OCI-LY3 (cell line): ENCODE measurements at regions not wholly inside any gene's neighbourhood (a gene's known extent, or its start where the extent isn't known, plus 50 kb on each side); places are given as distances from the start of the nearest gene placed in this dataset.

Experiments
- H2AFZ ChIP-seq: fragments of 200-600, 300-600 bp; shearing (Covaris generic); 2 replicates; pipeline ENCODE4 v1.6.0; 2014; ENCODE audit warnings: antibody characterized with exemption, low read depth, low read length
- H3K27ac ChIP-seq: fragments of 200-600, 300-600 bp; sonication (generic); 2 replicates; pipeline ENCODE4 v1.5.1; 2014; ENCODE audit warnings: mild to moderate bottlenecking, low read length, moderate library complexity, mixed read lengths
- H3K27me3 ChIP-seq: fragments of 200-600, 300-600 bp; sonication (generic); 2 replicates; pipeline ENCODE4 v1.6.1; 2014; ENCODE audit warnings: low read depth, low read length, mixed read lengths
- H3K36me3 ChIP-seq: fragments of 200-600, 300-600 bp; sonication (generic); replicated peaks from 2 replicates; pipeline ENCODE3; 2014; ENCODE audit warnings: low read depth, low read length, mixed read lengths
- H3K4me1 ChIP-seq: fragments of 300-600, 200-600 bp; sonication (generic); 2 replicates; pipeline ENCODE4 v1.6.1; 2014; ENCODE audit warnings: low read length, mixed read lengths
- H3K4me2 ChIP-seq: fragments of 200-600, 300-600 bp; sonication (generic); 2 replicates; pipeline ENCODE4 v1.6.1; 2014; ENCODE audit warnings: low read length, mixed read lengths
- H3K4me3 ChIP-seq: fragments of 300-600, 200-600 bp; sonication (generic); 2 replicates; pipeline ENCODE4 v1.5.1; 2014; ENCODE audit warnings: antibody characterized with exemption, mild to moderate bottlenecking, low read length, moderate library complexity
- H3K79me2 ChIP-seq: fragments of 300-600, 200-600 bp; shearing (Covaris generic); 2 replicates; pipeline ENCODE4 v1.6.1; 2014; ENCODE audit warnings: mild to moderate bottlenecking, low read length, mixed read lengths
- H3K9ac ChIP-seq: fragments of 300-600, 200-600 bp; shearing (Covaris generic); 2 replicates; pipeline ENCODE4 v1.6.0; 2014; ENCODE audit warnings: mild to moderate bottlenecking, low read length, moderate library complexity
- H3K9me3 ChIP-seq: fragments of 200-600, 300-600 bp; shearing (Covaris generic); 2 replicates; pipeline ENCODE4 v1.6.1; 2014; ENCODE audit warnings: low read length, mixed read lengths; ENCODE audit not compliant: insufficient read depth
- H4K20me1 ChIP-seq: fragments of 200-600, 300-600 bp; sonication (generic); 2 replicates; pipeline ENCODE4 v1.6.1; 2016; ENCODE audit warnings: low read length, mixed read lengths; ENCODE audit not compliant: insufficient read depth
- EZH2phosphoT487 ChIP-seq: fragments of 200-600 bp; shearing (Covaris generic); IDR thresholded peaks from 2 replicates; pipeline ENCODE4 v1.6.1; 2018; ENCODE audit warnings: antibody characterized with exemption, mixed run types, low read depth
- TF ChIP-seq, protein P1 (sequence below): fragments of 200-600, 300-600 bp; sonication (generic); IDR thresholded peaks from 2 replicates; pipeline ENCODE4 v1.5.1; 2014; ENCODE audit warnings: antibody characterized with exemption, low read length, low read depth

DNA sequence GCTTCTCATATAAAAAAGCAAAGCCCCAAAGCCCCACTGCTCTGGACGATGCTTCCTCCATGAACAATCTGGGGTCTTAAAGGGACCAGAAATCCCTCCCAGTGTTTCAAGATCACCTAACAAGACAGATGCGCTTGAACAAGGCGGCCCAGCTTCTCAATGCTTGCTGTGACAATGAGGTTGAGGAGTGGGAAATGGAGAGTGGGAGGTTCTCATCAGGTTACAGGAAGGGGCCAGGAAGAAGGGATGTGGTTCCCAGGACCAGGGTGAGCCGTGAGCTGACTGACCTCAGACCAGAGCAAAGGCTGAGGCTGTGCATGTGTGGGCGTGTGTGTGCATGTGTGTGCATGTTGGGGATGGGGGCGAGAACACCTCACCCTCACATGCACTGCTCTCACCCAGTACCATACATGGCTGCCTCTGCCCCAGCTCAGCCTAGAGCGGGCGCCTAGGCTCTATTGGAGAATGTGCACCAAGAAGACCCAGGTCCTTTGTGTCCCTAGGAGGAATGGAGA is 220.8 kb upstream of the GPR26 start:
- no peak overlapping the region for H3K4me2 ChIP-seq
- no peaks in the 10 kb centered on the region for H3K79me2 ChIP-seq
- H3K4me1 ChIP-seq = no peaks in the 10 kb centered on the region
- TF ChIP-seq, protein P1, sequence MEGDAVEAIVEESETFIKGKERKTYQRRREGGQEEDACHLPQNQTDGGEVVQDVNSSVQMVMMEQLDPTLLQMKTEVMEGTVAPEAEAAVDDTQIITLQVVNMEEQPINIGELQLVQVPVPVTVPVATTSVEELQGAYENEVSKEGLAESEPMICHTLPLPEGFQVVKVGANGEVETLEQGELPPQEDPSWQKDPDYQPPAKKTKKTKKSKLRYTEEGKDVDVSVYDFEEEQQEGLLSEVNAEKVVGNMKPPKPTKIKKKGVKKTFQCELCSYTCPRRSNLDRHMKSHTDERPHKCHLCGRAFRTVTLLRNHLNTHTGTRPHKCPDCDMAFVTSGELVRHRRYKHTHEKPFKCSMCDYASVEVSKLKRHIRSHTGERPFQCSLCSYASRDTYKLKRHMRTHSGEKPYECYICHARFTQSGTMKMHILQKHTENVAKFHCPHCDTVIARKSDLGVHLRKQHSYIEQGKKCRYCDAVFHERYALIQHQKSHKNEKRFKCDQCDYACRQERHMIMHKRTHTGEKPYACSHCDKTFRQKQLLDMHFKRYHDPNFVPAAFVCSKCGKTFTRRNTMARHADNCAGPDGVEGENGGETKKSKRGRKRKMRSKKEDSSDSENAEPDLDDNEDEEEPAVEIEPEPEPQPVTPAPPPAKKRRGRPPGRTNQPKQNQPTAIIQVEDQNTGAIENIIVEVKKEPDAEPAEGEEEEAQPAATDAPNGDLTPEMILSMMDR = no peak
- TF ChIP-seq EZH2phosphoT487 = no peak
- no peaks in the 10 kb centered on the region for H3K36me3 ChIP-seq
- no peaks in the 10 kb centered on the region for H3K9me3 ChIP-seq
- no peaks in the 10 kb centered on the region for H4K20me1 ChIP-seq
- no peaks in the 10 kb centered on the region for H3K27me3 ChIP-seq
- no peak overlapping the region for H3K9ac ChIP-seq
- no peak overlapping the region for H3K27ac ChIP-seq
- no peak overlapping the region for H2AFZ ChIP-seq
- H3K4me3 ChIP-seq = no peak overlapping the region

DNA sequence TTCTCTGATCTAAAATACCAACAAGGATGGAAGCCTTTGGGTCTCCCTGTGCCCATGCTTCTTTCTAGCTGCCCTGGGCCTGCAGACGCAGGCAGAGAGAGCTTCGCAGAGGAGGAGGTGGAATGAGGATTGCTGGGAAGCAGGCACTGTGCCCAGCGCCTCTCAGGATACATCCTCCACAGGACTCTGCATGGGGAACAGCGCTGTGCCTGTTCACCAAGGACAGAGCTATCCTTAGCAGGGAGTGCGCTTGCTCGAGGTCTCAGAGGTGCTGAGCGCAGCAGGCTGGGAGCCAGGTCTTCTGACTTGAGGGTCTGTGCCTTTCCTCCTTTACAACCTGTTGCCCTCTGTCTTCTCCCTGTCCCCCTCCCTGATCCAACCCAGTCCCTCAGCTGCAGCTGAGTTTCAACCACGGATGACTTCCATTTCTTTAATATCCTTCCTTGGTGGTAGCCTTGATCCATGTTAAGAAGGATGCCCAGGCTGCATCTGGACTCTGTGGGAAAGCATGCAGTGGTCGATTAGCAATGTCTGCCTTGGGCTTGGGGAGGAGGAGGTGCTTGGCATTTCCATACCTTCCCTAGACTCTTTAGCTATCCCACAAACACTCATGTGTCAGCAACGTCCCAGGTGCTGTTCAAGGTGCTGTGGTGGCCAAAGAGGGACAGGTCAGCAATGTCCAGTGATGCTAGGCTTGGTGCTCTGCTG is 219.6 kb upstream of the GPR26 start:
- Histone ChIP-seq H2AFZ (no peak overlapping the region), H3K27me3 (no peaks in the 10 kb centered on the region), H3K9me3 (no peaks in the 10 kb centered on the region), H3K79me2 (no peaks in the 10 kb centered on the region), H3K4me1 (no peaks in the 10 kb centered on the region), H3K4me2 (no peak overlapping the region), H3K4me3 (no peak overlapping the region), H3K27ac (no peak overlapping the region), H4K20me1 (no peaks in the 10 kb centered on the region), H3K9ac (no peak overlapping the region), H3K36me3 (no peaks in the 10 kb centered on the region)
- TF ChIP-seq EZH2phosphoT487 = no peak

DNA sequence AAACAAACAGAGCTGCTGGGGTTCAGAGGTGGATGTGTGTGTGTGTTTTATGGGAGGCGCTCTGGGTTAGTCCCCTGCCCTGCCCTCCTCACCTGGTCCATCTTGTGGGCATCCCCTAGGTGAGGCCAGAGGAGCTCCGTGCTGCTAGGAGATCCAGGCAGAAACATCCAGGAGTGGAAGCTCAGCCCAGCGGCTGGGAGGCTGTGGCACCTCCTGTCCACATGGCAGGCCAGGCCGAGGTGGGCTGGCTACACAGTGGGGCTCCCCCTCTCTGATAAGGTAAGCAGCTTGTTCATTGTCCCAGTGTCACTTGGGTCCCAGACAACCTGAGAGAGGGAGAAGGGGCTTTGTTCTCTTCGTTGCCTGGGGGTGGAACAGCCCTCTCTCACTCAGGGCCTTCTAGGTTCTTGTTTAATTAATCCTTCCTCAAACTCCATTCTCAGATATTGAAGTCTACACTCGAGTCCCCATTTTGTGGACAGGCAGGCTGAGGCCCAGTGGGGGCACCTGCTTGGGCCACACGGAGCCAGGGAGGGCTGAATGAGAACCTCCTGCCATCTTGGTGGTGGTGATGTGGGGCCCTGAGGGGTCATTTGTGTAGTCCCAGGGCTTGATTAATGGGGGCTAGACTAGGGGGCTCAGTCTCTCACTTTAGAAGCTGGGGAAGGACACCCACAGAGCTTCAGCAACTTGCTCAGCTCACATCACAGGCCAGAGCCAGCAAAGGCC is 216.8 kb upstream of the GPR26 start:
- Histone ChIP-seq H3K79me2 (no peaks in the 10 kb centered on the region), H3K27ac (no peak overlapping the region), H3K27me3 (no peaks in the 10 kb centered on the region), H3K4me1 (no peaks in the 10 kb centered on the region), H3K4me2 (no peak overlapping the region), H2AFZ (no peak overlapping the region), H3K36me3 (no peaks in the 10 kb centered on the region), H3K9ac (no peak overlapping the region), H3K4me3 (no peak overlapping the region), H4K20me1 (no peaks in the 10 kb centered on the region), H3K9me3 (no peaks in the 10 kb centered on the region)
- TF ChIP-seq EZH2phosphoT487 = no peak

DNA sequence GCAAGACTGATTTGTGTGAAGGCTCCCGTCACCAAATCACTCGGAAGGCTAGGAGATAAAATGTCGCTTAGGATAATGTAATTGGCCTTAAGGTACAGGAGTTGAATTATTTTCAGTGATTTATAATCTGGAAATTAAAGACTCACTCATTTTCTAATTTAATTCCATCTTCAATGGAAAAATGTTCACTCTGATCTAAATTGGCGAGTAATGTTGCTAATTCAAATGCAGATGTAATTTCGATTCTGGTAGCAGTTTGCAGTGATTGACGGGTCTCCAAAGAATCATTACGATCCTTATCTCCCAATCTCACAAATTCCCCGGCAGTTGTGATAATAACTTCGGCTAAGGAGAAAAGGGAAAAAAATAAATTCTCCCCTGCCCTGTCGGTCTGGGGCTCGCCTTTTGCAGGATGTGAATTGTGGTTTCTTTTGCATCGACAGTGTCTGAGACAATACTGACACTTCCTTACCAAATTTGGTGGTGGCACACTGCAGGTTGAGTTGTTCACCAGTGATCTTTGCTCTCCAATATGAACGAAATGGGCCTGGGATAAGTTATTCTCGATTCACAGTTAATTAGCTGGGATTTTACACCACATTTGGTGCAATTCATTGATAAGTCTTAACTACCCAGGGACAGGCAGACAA is 215.1 kb upstream of the GPR26 start:
- H4K20me1 ChIP-seq = no peaks in the 10 kb centered on the region
- H3K4me3 ChIP-seq = no peak overlapping the region
- no peak overlapping the region for H3K4me2 ChIP-seq
- H2AFZ ChIP-seq = no peak overlapping the region
- H3K9ac ChIP-seq = no peak overlapping the region
- TF ChIP-seq, protein P1 = no peak
- no peaks in the 10 kb centered on the region for H3K27me3 ChIP-seq
- no peaks in the 10 kb centered on the region for H3K79me2 ChIP-seq
- no peaks in the 10 kb centered on the region for H3K36me3 ChIP-seq
- H3K9me3 ChIP-seq = no peaks in the 10 kb centered on the region
- H3K27ac ChIP-seq = no peak overlapping the region
- H3K4me1 ChIP-seq = no peaks in the 10 kb centered on the region
